ENCODE measurements at regions not wholly inside any gene's neighbourhood (a gene's known extent, or its start where the extent isn't known, plus 50 kb on each side); places are given as distances from the start of the nearest gene placed in this dataset.
"Not testable (repeated sequence)": the region's sequence is repeated elsewhere in the genome, so short reads cannot be mapped to it uniquely, and the experiment has no call there.

- no CpG with 5 or more reads among the region's 12 CpGs for WGBS (ENCODE audit: extremely low coverage, insufficient read length, low lambda C conversion rate)
- H3K9me3 Mint-ChIP-seq = peaks cover 0 to 11% of the 10 kb centered on the region in 2 experiments
Measured at GRCh38 chr2:130265570-130266247, 67.5 kb upstream of the TUBA3E start.

GRCh38 chr2:130264901-130265320 is 66.7 kb upstream of the TUBA3E start:
- H3K36me3 Mint-ChIP-seq (ENCODE audit: insufficient read depth in 1 of 3, low read depth in 3 of 3); H3K4me3 Mint-ChIP-seq; H3K9me3 Mint-ChIP-seq; H3K18ac ChIP-seq (ENCODE audit: insufficient read length, low read depth, low read length); H4K20me1 ChIP-seq (ENCODE audit: control insufficient read depth, insufficient read depth, insufficient read length); H2AFZ ChIP-seq (ENCODE audit: low read length); H4K5ac ChIP-seq (ENCODE audit: insufficient read length, low read depth, low read length); H3K23ac ChIP-seq (ENCODE audit: insufficient read length, low read depth, low read length); H3K56ac ChIP-seq (ENCODE audit: insufficient read length, low read depth, low read length); H4K8ac ChIP-seq (replicated peaks; ENCODE audit: insufficient read length, low read depth, low read length); H2BK120ac ChIP-seq (ENCODE audit: low read depth, low read length, poor library complexity, severe bottlenecking); H3K27me3 Mint-ChIP-seq (ENCODE audit: low read depth); H3T11ph ChIP-seq (ENCODE audit: low read length); H4K91ac ChIP-seq (ENCODE audit: insufficient read length, low read depth, low read length); DNase-seq; H3K27me3 ChIP-seq (ENCODE audit: insufficient read depth, low read length); H2BK12ac ChIP-seq (ENCODE audit: insufficient read length, low read depth, low read length); H3K9ac ChIP-seq (ENCODE audit: extremely low read depth, insufficient read length, low read length); H3K4ac ChIP-seq (ENCODE audit: low read depth, low read length); H3K9me3 ChIP-seq (ENCODE audit: control insufficient read depth, low read depth, low read length); H3K14ac ChIP-seq (ENCODE audit: insufficient read depth, low read length); H3K27ac Mint-ChIP-seq; H2BK5ac ChIP-seq (ENCODE audit: insufficient read length, low read length); H2BK20ac ChIP-seq (ENCODE audit: low read depth, low read length, poor library complexity, severe bottlenecking); H3K79me2 ChIP-seq (ENCODE audit: insufficient read depth, low read length); H2AK5ac ChIP-seq (ENCODE audit: insufficient read length, low read length); H3K79me1 ChIP-seq (ENCODE audit: insufficient read depth, low read depth, low read length, poor library complexity, severe bottlenecking); H3K4me2 ChIP-seq (ENCODE audit: insufficient read depth, insufficient read length, low read length); H3K4me1 Mint-ChIP-seq; H3K23me2 ChIP-seq (ENCODE audit: insufficient read length, low read depth, low read length, poor library complexity, severe bottlenecking); H3K4me1 ChIP-seq (ENCODE audit: insufficient read depth, low read length); H3K27ac ChIP-seq (ENCODE audit: insufficient read length, low read depth, low read length); H2BK15ac ChIP-seq (ENCODE audit: low read depth, low read length): not testable (repeated sequence)
- no CpG with 5 or more reads among the region's 9 CpGs for WGBS (ENCODE audit: extremely low coverage, insufficient read length, low lambda C conversion rate)

More at GRCh38 chr2:130265570-130266247, 67.5 kb upstream of the TUBA3E start:
- H3K4me1 Mint-ChIP-seq; H3K4me2 ChIP-seq (ENCODE audit: insufficient read depth, insufficient read length, low read length); H3K9ac ChIP-seq (ENCODE audit: extremely low read depth, insufficient read length, low read length); H3K4me3 Mint-ChIP-seq; H3K18ac ChIP-seq (ENCODE audit: insufficient read length, low read depth, low read length); H4K20me1 ChIP-seq (ENCODE audit: control insufficient read depth, insufficient read depth, insufficient read length); H4K91ac ChIP-seq (ENCODE audit: insufficient read length, low read depth, low read length); H2AK5ac ChIP-seq (ENCODE audit: insufficient read length, low read length); H3K4me1 ChIP-seq (ENCODE audit: insufficient read depth, low read length); H2BK15ac ChIP-seq (ENCODE audit: low read depth, low read length); H2BK5ac ChIP-seq (ENCODE audit: insufficient read length, low read length); H3T11ph ChIP-seq (ENCODE audit: low read length); H3K79me1 ChIP-seq (ENCODE audit: insufficient read depth, low read depth, low read length, poor library complexity, severe bottlenecking); H3K79me2 ChIP-seq (ENCODE audit: insufficient read depth, low read length); DNase-seq; H3K9me3 ChIP-seq (ENCODE audit: control insufficient read depth, low read depth, low read length); H3K27me3 Mint-ChIP-seq (ENCODE audit: low read depth); H2BK120ac ChIP-seq (ENCODE audit: low read depth, low read length, poor library complexity, severe bottlenecking); H2BK12ac ChIP-seq (ENCODE audit: insufficient read length, low read depth, low read length); H3K27ac Mint-ChIP-seq; H3K23ac ChIP-seq (ENCODE audit: insufficient read length, low read depth, low read length); H2BK20ac ChIP-seq (ENCODE audit: low read depth, low read length, poor library complexity, severe bottlenecking); H3K14ac ChIP-seq (ENCODE audit: insufficient read depth, low read length); H3K4ac ChIP-seq (ENCODE audit: low read depth, low read length); H3K36me3 Mint-ChIP-seq (ENCODE audit: insufficient read depth in 1 of 3, low read depth in 3 of 3); H2AFZ ChIP-seq (ENCODE audit: low read length); H3K56ac ChIP-seq (ENCODE audit: insufficient read length, low read depth, low read length); H4K5ac ChIP-seq (ENCODE audit: insufficient read length, low read depth, low read length); H3K27me3 ChIP-seq (ENCODE audit: insufficient read depth, low read length); H4K8ac ChIP-seq (replicated peaks; ENCODE audit: insufficient read length, low read depth, low read length); H3K23me2 ChIP-seq (ENCODE audit: insufficient read length, low read depth, low read length, poor library complexity, severe bottlenecking); H3K27ac ChIP-seq (ENCODE audit: insufficient read length, low read depth, low read length): not testable (repeated sequence)

Data from H9 (cell line).